LNCAP (cell line): ENCODE measurements at regions not wholly inside any gene's neighbourhood (a gene's known extent, or its start where the extent isn't known, plus 50 kb on each side); places are given as distances from the start of the nearest gene placed in this dataset.

ENCODE experiments used
- TF ChIP-seq, protein P1 (sequence below): fragments of 450-650 bp; IDR thresholded peaks from 2 replicates; pipeline ENCODE4 v1.5.1; 2017; ENCODE audit warnings: mild to moderate bottlenecking

DNA sequence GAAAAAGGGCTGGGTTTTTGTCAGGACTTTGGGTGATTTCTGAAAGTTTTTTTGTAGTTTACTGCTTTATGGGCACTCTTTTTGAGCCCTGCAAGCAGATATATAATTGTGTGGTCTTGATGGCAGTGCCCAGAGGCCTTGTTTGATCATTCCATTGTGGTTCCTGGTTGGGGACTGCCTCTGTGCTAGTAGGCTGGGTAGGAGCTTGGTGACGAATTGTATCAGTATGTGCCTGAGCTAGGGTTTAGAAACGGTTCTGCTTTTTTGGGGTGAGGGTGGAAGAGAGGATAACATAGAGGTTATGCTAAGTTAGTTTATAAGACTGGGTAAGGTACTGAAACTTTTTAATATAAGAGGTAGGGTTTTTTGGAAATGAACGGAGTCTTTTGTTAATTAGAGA lies 139.7 kb upstream of the ETV3 start:
- TF ChIP-seq, protein P1, sequence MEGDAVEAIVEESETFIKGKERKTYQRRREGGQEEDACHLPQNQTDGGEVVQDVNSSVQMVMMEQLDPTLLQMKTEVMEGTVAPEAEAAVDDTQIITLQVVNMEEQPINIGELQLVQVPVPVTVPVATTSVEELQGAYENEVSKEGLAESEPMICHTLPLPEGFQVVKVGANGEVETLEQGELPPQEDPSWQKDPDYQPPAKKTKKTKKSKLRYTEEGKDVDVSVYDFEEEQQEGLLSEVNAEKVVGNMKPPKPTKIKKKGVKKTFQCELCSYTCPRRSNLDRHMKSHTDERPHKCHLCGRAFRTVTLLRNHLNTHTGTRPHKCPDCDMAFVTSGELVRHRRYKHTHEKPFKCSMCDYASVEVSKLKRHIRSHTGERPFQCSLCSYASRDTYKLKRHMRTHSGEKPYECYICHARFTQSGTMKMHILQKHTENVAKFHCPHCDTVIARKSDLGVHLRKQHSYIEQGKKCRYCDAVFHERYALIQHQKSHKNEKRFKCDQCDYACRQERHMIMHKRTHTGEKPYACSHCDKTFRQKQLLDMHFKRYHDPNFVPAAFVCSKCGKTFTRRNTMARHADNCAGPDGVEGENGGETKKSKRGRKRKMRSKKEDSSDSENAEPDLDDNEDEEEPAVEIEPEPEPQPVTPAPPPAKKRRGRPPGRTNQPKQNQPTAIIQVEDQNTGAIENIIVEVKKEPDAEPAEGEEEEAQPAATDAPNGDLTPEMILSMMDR = no peak

DNA sequence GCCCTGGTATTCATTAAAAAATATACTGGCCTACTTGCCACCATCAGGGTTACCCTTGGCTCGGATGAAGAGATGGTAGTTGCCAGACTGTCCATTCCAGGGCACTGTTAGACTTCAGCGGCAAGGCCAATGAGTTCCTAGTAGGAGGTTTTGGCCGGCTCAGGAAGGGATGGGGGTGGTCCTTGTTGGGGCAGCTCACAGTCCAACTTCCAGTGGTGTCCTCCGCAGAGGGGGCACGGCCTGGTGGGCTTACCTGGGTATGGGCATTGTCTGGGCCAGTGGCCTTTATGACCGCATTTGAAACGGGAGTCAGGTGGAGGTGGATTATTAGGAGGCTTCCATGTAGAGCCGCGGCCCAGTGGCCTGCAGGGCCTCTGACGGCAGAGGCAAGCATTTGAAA lies 139.1 kb upstream of the ETV3 start:
- TF ChIP-seq, protein P1 = no peak

DNA sequence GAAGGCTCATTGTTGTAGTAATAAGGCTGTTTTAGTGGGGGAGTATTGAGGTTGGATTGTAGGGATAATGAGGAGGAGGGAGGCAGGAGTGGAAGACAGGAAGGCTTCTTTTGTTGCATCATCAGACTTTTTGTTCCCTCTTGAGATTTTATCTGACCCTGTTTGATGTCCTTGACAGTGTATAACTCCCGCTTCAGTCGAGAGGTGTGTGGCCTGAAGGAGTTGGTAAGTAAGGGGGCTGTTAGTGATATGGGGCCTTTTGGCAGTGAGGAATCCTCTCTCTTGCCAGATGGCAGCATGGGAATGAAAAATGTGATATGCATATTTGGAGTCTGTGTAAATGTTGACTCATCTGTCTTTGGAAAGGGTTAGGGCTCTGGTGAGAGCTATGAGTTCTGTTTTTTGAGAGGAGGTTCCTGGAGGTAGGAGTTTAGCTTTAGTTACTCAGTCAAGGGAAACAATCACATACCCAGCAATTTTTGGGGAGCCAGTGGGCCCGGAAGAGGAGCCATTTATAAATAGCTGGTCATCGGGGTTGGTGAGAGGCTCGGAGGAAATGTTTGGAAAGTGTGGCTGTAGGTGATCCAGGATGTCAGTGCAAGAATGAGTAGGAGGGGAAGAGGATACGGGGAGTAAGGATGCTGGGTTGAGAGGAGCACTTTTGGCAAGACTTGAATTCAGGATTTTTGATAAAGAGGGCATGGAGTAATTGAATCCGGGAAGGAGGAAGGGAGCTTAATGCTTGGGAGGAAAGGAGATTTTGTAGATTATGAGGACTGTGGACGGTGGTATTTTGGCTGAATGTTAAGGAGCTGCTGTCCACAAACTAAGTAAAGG lies 136.7 kb upstream of the ETV3 start:
- TF ChIP-seq, protein P1 = no peak

DNA sequence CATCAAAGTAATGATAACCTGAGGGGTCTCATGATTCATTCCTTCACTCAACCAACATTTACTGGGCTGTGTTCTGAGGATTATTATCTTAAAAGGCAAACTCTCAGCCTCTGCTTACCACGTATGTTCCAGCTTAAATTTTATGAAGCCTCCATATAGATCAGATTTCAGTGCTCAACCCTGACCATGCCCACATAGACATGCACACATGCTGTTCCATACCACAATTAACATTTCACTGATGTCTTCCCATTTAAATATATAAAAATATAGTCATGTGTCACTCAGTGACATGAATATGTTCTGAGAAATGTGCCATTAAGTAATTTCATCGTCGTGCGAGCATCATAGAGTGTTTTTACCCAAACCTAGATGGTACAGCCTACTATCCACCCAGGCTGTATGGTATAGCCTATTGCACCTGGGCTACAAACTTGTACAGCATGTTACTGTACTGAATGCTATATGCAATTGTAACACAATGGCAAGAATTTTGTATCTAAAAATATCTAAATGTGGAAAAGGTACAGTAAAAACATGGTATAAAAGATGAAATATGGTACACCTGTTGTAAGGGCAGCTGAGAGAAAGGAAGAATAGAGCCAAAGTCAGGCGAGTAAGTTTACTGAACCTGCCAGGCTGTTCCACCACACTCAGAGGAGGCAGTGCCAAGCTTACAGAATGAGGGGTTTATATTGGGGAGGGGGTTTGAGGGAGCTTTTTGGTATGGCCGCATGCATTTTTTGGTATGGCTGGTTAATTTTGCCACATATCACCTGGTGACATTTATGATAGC lies 134.7 kb upstream of the ETV3 start:
- TF ChIP-seq, protein P1 = no peak

DNA sequence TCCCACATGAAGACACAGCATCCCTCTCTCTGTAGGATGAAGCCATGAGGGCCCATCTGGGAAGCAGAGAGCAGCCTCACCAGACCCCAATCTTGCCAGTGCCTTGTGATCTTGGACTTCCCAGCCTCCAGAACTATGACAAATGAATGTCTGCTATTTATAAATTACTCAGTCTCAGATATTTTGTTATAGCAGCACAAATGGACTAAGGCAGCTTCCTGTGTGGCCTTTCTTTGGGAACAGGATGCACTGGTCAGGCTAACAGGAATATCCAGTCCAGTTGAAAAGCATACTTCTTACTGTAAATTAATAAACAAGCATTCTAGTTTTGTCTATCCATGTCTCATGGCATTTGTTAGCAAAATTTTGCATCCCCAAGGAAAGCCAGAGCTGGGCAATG lies 134.1 kb upstream of the ETV3 start:
- TF ChIP-seq, protein P1 = no peak

DNA sequence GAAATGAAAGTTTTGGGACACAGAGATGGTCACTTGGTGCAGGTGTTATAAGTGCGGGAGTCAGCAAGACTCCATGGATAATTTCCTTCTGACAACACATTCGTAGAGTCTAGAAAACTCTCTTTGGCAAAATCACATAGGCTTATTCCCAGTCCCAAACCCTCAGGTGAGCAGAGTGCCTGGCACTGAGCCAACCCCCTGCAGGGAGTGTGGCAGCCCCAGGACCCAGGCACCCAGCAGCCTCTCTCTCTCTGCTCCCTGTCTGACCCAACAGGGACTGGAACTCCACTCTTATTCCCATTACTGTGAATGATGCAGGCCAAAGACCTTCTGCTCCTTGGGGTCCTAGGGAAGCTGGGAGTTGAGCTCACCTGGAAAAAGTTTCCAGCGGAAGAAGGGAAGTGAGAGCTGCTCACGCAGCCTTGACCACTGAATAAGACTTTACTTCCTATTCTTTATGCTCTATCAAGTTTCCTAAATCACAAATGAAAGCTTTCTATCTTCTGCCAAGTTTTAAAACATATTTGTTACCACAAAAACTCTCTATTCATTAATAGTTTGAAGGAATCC lies 132.6 kb upstream of the ETV3 start:
- TF ChIP-seq, protein P1 = no peak

DNA sequence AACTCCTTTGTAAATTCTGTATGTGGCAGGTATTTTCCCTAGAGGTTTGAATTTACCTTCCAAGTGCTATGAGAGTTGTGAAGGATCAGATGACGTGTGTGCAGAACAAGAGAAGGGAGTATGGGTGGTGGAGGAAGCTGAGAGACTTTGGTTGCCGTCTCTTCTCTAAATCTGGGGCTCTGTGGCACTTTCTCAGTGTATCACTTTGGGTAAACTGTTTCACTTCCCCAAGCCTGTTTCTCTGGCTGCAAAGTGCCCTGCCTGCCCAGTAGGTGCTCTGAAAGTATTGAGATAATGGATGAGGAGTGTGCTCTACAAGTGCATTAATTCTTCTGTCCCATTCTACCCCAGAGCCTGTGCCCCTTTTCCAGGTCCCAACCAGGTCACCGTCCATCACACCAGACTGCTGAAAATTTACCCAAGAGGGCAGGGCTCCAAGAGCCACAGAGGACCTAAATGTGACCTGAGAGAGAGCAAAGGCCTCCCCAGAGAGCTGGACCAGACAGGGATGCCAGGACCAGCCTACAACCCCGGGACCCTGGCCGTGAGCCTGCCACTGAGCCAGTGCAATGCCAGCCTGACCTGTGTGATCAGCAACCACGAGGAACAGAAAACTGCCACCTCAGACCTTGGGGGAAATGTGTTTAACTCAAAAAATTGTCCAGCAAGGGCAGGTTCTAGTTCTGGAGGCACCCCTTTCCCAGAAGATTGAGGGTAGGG lies 131.6 kb upstream of the ETV3 start:
- TF ChIP-seq, protein P1 = no peak
